Adrenal gland (tissue), 5 donors: ENCODE measurements at regions not wholly inside any gene's neighbourhood (a gene's known extent, or its start where the extent isn't known, plus 50 kb on each side); places are given as distances from the start of the nearest gene placed in this dataset.

ENCODE experiments used
- CTCF ChIP-seq, 6 experiments: fragments of 450-650 bp in 4 of 6; fragments of 200-600 bp in 2 of 6; sonication (generic) in 1 of 6; IDR thresholded peaks; 1 replicate in 5 of 6; 2 replicates in 1 of 6; pipeline versions ENCODE4 v1.5.1 to v1.8.0; 2016 to 2021; ENCODE audit warnings: antibody characterized with exemption in 6 of 6, mild to moderate bottlenecking in 2 of 6, moderate library complexity in 1 of 6
- POLR2A ChIP-seq, 2 donors: fragments of 450-650 bp; IDR thresholded peaks; one replicate each; pipeline ENCODE4 v1.6.1; 2017; ENCODE audit warnings: antibody characterized with exemption in 2 of 2, mild to moderate bottlenecking in 2 of 2, moderate library complexity in 1 of 2
- donor health status: DM: no; HTN: no; CAD: no.

GRCh38 chr5:2293906-2294305 lies 411.2 kb upstream of the IRX4 start:
- no peak for TF ChIP-seq CTCF (IDR thresholded peaks at IDR 0.05)
- no peak for TF ChIP-seq POLR2A (IDR thresholded peaks at IDR 0.05)
